ENCODE measurements at regions not wholly inside any gene's neighbourhood (a gene's known extent, or its start where the extent isn't known, plus 50 kb on each side); places are given as distances from the start of the nearest gene placed in this dataset.
"Not testable (repeated sequence)": the region's sequence is repeated elsewhere in the genome, so short reads cannot be mapped to it uniquely, and the experiment has no call there.

GRCh38 chrX:121571333-121571732, 523.9 kb downstream of the GLUD2 start:
- Histone ChIP-seq H2BK5ac (ENCODE audit: low read length) (no peak overlapping the region), H3K9me3 (replicated peaks in 1 of 2; ENCODE audit: control insufficient read depth in 2 of 2, insufficient read depth in 1 of 2, low read depth in 1 of 2, low read length in 2 of 2) (no peaks in the 10 kb centered on the region), H4K91ac (ENCODE audit: low read depth, low read length, poor library complexity) (no peak overlapping the region), H3K14ac (ENCODE audit: low read length) (no peak overlapping the region), H2BK15ac (ENCODE audit: low read length) (no peak overlapping the region), H3K4me2 (ENCODE audit: insufficient read depth, low read length, poor library complexity, severe bottlenecking) (no peak overlapping the region), H3K9ac (ENCODE audit: low read depth, low read length, poor library complexity) (no peak overlapping the region), H3K79me1 (ENCODE audit: low read depth, low read length) (no peaks in the 10 kb centered on the region), H3K23ac (ENCODE audit: low read depth, low read length, poor library complexity) (no peak overlapping the region), H3K27me3 (ENCODE audit: control insufficient read depth in 3 of 3, insufficient read depth in 3 of 3, low read depth in 1 of 3, low read length in 3 of 3) (no peaks in the 10 kb centered on the region), H3K4me1 (ENCODE audit: control insufficient read depth in 2 of 2, insufficient read depth in 1 of 2, low read depth in 1 of 2, low read length in 2 of 2) (no peaks in the 10 kb centered on the region), H2AK5ac (ENCODE audit: low read depth, low read length) (no peak overlapping the region), H3K27ac (replicated peaks; ENCODE audit: low read length) (no peak overlapping the region), H3K18ac (ENCODE audit: low read length) (no peak overlapping the region), H3K4me3 (ENCODE audit: low read length in 2 of 2) (no peak overlapping the region), H3K4ac (ENCODE audit: low read length) (no peak overlapping the region), H2BK12ac (ENCODE audit: low read length) (no peak overlapping the region), H3K36me3 (replicated peaks in 1 of 2; ENCODE audit: control insufficient read depth in 2 of 2, insufficient read depth in 2 of 2, low read length in 2 of 2) (no peaks in the 10 kb centered on the region), H4K8ac (ENCODE audit: low read depth, low read length) (no peak overlapping the region), H2BK120ac (ENCODE audit: low read depth, low read length) (no peak overlapping the region), H2AFZ (ENCODE audit: low read length) (no peak overlapping the region)
- DNase-seq (ENCODE audit: low spot score) = no peak
- WGBS, 2 donors (ENCODE audit: extremely low coverage in 2 of 2, insufficient read length in 2 of 2, insufficient replicate concordance in 1 of 2) = no CpG with 5 or more reads among the region's 7 CpGs

GRCh38 chrX:121574384-121574783, 527.0 kb downstream of the GLUD2 start:
- H3K4me1 ChIP-seq (ENCODE audit: control insufficient read depth in 2 of 2, insufficient read depth in 1 of 2, low read depth in 1 of 2, low read length in 2 of 2); H2BK5ac ChIP-seq (ENCODE audit: low read length); H4K8ac ChIP-seq (ENCODE audit: low read depth, low read length); H3K36me3 ChIP-seq (replicated peaks in 1 of 2; ENCODE audit: control insufficient read depth in 2 of 2, insufficient read depth in 2 of 2, low read length in 2 of 2); H3K9ac ChIP-seq (ENCODE audit: low read depth, low read length, poor library complexity); H3K4ac ChIP-seq (ENCODE audit: low read length); H4K91ac ChIP-seq (ENCODE audit: low read depth, low read length, poor library complexity); H3K27ac ChIP-seq (replicated peaks; ENCODE audit: low read length); H2BK12ac ChIP-seq (ENCODE audit: low read length); H3K4me3 ChIP-seq (ENCODE audit: low read length in 2 of 2); H2BK15ac ChIP-seq (ENCODE audit: low read length); H3K79me1 ChIP-seq (ENCODE audit: low read depth, low read length); H3K18ac ChIP-seq (ENCODE audit: low read length); H3K27me3 ChIP-seq (ENCODE audit: control insufficient read depth in 3 of 3, insufficient read depth in 3 of 3, low read depth in 1 of 3, low read length in 3 of 3); H3K14ac ChIP-seq (ENCODE audit: low read length); H3K23ac ChIP-seq (ENCODE audit: low read depth, low read length, poor library complexity); H3K9me3 ChIP-seq (replicated peaks in 1 of 2; ENCODE audit: control insufficient read depth in 2 of 2, insufficient read depth in 1 of 2, low read depth in 1 of 2, low read length in 2 of 2); H2AK5ac ChIP-seq (ENCODE audit: low read depth, low read length); H3K4me2 ChIP-seq (ENCODE audit: insufficient read depth, low read length, poor library complexity, severe bottlenecking); H2AFZ ChIP-seq (ENCODE audit: low read length); H2BK120ac ChIP-seq (ENCODE audit: low read depth, low read length); DNase-seq (ENCODE audit: low spot score): not testable (repeated sequence)
- no CpG with 5 or more reads among the region's 2 CpGs for WGBS, 2 donors (ENCODE audit: extremely low coverage in 2 of 2, insufficient read length in 2 of 2, insufficient replicate concordance in 1 of 2)

- Histone ChIP-seq H3K27me3 (ENCODE audit: control insufficient read depth in 3 of 3, insufficient read depth in 3 of 3, low read depth in 1 of 3, low read length in 3 of 3) (no peaks in the 10 kb centered on the region), H2BK5ac (ENCODE audit: low read length) (no peak overlapping the region), H3K9me3 (replicated peaks in 1 of 2; ENCODE audit: control insufficient read depth in 2 of 2, insufficient read depth in 1 of 2, low read depth in 1 of 2, low read length in 2 of 2) (no peaks in the 10 kb centered on the region), H3K23ac (ENCODE audit: low read depth, low read length, poor library complexity) (no peak overlapping the region), H2BK120ac (ENCODE audit: low read depth, low read length) (no peak overlapping the region), H3K79me1 (ENCODE audit: low read depth, low read length) (no peaks in the 10 kb centered on the region), H3K18ac (ENCODE audit: low read length) (no peak overlapping the region), H2AK5ac (ENCODE audit: low read depth, low read length) (no peak overlapping the region), H4K91ac (ENCODE audit: low read depth, low read length, poor library complexity) (no peak overlapping the region), H4K8ac (ENCODE audit: low read depth, low read length) (no peak overlapping the region), H3K9ac (ENCODE audit: low read depth, low read length, poor library complexity) (no peak overlapping the region), H3K4me1 (ENCODE audit: control insufficient read depth in 2 of 2, insufficient read depth in 1 of 2, low read depth in 1 of 2, low read length in 2 of 2) (no peaks in the 10 kb centered on the region), H3K14ac (ENCODE audit: low read length) (no peak overlapping the region), H2AFZ (ENCODE audit: low read length) (no peak overlapping the region), H2BK12ac (ENCODE audit: low read length) (no peak overlapping the region), H3K27ac (replicated peaks; ENCODE audit: low read length) (no peak overlapping the region), H3K36me3 (replicated peaks in 1 of 2; ENCODE audit: control insufficient read depth in 2 of 2, insufficient read depth in 2 of 2, low read length in 2 of 2) (no peaks in the 10 kb centered on the region), H3K4me3 (ENCODE audit: low read length in 2 of 2) (no peak overlapping the region), H3K4me2 (ENCODE audit: insufficient read depth, low read length, poor library complexity, severe bottlenecking) (no peak overlapping the region), H2BK15ac (ENCODE audit: low read length) (no peak overlapping the region), H3K4ac (ENCODE audit: low read length) (no peak overlapping the region)
- no CpG with 5 or more reads among the region's 3 CpGs for WGBS, 2 donors (ENCODE audit: extremely low coverage in 2 of 2, insufficient read length in 2 of 2, insufficient replicate concordance in 1 of 2)
- DNase-seq (ENCODE audit: low spot score) = no peak
Measured at GRCh38 chrX:121579016-121579760, 531.8 kb downstream of the GLUD2 start.

- Histone ChIP-seq H3K79me1 (ENCODE audit: low read depth, low read length) (no peaks in the 10 kb centered on the region), H3K18ac (ENCODE audit: low read length) (no peak overlapping the region), H3K9me3 (replicated peaks in 1 of 2; ENCODE audit: control insufficient read depth in 2 of 2, insufficient read depth in 1 of 2, low read depth in 1 of 2, low read length in 2 of 2) (no peaks in the 10 kb centered on the region), H2AK5ac (ENCODE audit: low read depth, low read length) (no peak overlapping the region), H4K8ac (ENCODE audit: low read depth, low read length) (no peak overlapping the region), H3K4me1 (ENCODE audit: control insufficient read depth in 2 of 2, insufficient read depth in 1 of 2, low read depth in 1 of 2, low read length in 2 of 2) (no peaks in the 10 kb centered on the region), H2BK5ac (ENCODE audit: low read length) (no peak overlapping the region), H3K4me3 (ENCODE audit: low read length in 2 of 2) (no peak overlapping the region), H3K36me3 (replicated peaks in 1 of 2; ENCODE audit: control insufficient read depth in 2 of 2, insufficient read depth in 2 of 2, low read length in 2 of 2) (no peaks in the 10 kb centered on the region), H2BK120ac (ENCODE audit: low read depth, low read length) (no peak overlapping the region), H2AFZ (ENCODE audit: low read length) (no peak overlapping the region), H3K27ac (replicated peaks; ENCODE audit: low read length) (no peak overlapping the region), H2BK12ac (ENCODE audit: low read length) (no peak overlapping the region), H4K91ac (ENCODE audit: low read depth, low read length, poor library complexity) (no peak overlapping the region), H3K14ac (ENCODE audit: low read length) (no peak overlapping the region), H3K4ac (ENCODE audit: low read length) (no peak overlapping the region), H2BK15ac (ENCODE audit: low read length) (no peak overlapping the region), H3K23ac (ENCODE audit: low read depth, low read length, poor library complexity) (no peak overlapping the region), H3K4me2 (ENCODE audit: insufficient read depth, low read length, poor library complexity, severe bottlenecking) (no peak overlapping the region), H3K9ac (ENCODE audit: low read depth, low read length, poor library complexity) (no peak overlapping the region), H3K27me3 (ENCODE audit: control insufficient read depth in 3 of 3, insufficient read depth in 3 of 3, low read depth in 1 of 3, low read length in 3 of 3) (no peaks in the 10 kb centered on the region)
- DNase-seq (ENCODE audit: low spot score) = no peak
- no CpG with 5 or more reads among the region's 4 CpGs for WGBS, 2 donors (ENCODE audit: extremely low coverage in 2 of 2, insufficient read length in 2 of 2, insufficient replicate concordance in 1 of 2)
Measured at GRCh38 chrX:121581885-121582284, 534.5 kb downstream of the GLUD2 start.
